ENCODE measurements at regions not wholly inside any gene's neighbourhood (a gene's known extent, or its start where the extent isn't known, plus 50 kb on each side); places are given as distances from the start of the nearest gene placed in this dataset.

DNA sequence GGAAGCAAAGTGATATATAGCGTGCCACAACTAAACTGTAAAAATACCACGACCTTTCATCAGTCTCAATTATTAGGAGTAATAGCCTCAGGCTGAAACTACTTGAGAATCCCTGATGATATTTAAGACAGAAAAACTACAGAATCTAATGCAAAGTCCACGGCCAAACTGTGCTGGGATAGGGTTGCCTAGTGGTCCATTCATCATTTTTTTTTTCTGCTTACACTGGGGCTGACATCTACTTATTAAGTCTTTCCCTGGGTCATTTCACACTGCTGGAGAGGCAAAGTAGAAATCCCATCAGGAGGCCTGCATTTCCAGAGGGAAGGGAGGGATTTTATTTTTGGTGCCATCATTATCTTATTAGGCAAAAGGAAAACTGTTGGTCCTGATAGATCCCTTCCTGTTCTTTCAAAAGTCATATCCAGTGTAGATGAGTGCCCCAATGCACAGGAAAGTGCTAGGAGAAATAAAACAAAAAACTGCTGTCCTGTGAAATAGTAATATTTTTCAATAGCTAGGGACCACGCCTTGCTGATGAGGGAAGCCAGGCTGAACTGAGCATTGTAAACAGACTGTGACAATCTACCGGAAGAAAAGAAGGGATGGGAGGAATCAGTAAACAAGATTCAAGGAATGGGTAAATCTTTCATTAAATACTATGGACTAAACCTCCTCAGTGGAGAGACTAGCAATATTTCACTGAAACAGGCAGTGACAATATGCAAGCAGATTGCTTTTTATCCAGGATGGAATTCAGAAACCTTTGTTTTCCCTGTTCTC, 644.3 kb downstream of the IRS1 start:
- no peak for TF ChIP-seq POLR2AphosphoS5 (IDR thresholded peaks at IDR 0.05; ENCODE audit: low read depth, low read length)
- TF ChIP-seq, protein P1, sequence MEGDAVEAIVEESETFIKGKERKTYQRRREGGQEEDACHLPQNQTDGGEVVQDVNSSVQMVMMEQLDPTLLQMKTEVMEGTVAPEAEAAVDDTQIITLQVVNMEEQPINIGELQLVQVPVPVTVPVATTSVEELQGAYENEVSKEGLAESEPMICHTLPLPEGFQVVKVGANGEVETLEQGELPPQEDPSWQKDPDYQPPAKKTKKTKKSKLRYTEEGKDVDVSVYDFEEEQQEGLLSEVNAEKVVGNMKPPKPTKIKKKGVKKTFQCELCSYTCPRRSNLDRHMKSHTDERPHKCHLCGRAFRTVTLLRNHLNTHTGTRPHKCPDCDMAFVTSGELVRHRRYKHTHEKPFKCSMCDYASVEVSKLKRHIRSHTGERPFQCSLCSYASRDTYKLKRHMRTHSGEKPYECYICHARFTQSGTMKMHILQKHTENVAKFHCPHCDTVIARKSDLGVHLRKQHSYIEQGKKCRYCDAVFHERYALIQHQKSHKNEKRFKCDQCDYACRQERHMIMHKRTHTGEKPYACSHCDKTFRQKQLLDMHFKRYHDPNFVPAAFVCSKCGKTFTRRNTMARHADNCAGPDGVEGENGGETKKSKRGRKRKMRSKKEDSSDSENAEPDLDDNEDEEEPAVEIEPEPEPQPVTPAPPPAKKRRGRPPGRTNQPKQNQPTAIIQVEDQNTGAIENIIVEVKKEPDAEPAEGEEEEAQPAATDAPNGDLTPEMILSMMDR (IDR thresholded peaks at IDR 0.05): no peak

Measured in Panc1 (cell line).